GM12874 (cell line): ENCODE measurements at regions not wholly inside any gene's neighbourhood (a gene's known extent, or its start where the extent isn't known, plus 50 kb on each side); places are given as distances from the start of the nearest gene placed in this dataset.

Source experiments
- TF ChIP-seq, protein P1 (sequence below): IDR thresholded peaks from 2 replicates; pipeline ENCODE4 v1.5.1; 2011; ENCODE audit warnings: low read depth, mild to moderate bottlenecking, control low read depth, low read length, moderate library complexity; ENCODE audit not compliant: insufficient read depth

DNA sequence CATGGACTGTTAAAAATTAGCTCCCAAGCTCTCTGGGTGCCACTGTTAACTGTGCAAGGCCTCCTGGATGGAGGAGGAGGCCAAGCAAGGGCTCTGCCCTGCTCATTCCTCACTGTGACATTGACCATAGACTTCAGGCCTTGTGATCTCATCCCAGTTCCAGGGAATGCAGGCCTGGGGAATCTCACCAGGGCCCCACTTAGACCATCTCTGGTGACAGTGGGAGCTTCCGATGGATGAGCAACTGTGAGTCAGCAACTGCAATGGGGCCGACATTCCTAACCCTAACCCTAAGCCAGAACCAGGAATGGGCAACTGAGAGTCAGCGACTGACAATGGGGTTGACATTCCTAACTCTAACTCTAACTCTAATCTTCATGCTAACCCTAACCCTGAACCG is 50.4 kb upstream of the MSMB start:
- TF ChIP-seq, protein P1, sequence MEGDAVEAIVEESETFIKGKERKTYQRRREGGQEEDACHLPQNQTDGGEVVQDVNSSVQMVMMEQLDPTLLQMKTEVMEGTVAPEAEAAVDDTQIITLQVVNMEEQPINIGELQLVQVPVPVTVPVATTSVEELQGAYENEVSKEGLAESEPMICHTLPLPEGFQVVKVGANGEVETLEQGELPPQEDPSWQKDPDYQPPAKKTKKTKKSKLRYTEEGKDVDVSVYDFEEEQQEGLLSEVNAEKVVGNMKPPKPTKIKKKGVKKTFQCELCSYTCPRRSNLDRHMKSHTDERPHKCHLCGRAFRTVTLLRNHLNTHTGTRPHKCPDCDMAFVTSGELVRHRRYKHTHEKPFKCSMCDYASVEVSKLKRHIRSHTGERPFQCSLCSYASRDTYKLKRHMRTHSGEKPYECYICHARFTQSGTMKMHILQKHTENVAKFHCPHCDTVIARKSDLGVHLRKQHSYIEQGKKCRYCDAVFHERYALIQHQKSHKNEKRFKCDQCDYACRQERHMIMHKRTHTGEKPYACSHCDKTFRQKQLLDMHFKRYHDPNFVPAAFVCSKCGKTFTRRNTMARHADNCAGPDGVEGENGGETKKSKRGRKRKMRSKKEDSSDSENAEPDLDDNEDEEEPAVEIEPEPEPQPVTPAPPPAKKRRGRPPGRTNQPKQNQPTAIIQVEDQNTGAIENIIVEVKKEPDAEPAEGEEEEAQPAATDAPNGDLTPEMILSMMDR: no peak

DNA sequence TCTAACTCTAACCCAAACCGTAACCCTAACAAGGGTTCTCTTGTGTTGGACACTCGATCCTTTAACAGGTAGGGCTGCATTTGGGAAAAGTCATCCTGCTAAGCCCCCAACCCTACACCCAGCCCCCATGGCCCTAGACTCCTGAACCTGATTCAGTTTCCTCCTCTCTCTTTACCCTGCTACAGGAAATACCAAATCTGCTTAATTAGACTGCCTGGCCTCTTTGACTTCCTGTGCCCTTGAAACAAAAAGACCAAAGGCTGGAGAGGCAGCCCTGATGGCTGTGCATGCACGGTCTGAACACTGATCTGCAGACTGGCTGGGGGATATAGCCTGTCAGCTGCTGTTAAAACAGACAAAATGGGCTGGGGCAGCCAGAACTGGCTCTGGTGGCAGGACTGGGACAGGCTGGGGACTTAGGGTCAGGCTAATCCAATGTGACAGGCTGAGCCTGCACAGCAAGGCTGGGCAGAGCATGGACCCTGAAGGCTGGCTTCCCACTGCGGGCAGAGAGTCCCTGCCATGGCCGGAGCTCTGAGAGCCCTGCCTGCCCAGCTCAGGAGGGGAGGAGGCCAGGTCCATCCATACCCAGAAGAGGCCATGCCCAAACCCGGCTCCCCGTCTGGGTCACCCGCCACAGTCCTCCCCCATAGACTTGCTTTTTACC is 51.0 kb upstream of the MSMB start:
- TF ChIP-seq, protein P1: no peak

DNA sequence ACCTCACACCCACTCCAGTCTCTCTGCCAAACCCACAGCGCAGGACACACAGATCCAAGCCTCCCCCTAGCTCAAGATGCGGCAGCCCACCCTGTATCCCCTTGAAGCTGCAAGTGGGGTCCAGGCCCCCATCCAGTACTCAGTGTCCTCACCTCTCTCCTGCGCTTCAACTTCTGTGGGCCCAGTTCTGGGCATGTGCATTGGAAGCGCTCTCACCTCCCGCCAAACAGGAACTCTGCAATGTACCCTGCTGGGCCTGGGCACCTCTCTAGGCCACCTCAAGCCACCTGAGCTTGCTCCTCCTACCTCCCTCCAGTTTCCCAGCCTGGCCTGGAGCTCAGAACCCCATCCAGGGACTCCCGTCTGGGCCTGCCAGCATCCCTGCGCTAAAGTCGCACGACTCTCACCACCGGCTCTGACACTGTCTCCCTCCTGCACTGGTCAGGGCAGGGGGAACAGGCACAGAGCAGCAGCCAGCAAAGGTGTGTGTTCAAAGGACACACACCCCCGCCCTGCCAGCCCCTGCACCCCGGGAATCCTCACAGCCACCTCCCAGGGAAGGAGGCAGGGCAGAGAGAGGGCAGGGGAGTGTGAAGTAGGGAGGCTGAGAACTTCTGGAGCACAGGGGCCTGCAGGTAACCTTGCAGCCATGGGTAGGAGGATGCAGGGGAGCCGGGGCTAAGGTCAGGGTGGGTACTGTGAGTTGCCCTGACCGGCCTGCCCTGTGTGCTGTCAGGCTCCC is 51.7 kb upstream of the MSMB start:
- TF ChIP-seq, protein P1: no peak

DNA sequence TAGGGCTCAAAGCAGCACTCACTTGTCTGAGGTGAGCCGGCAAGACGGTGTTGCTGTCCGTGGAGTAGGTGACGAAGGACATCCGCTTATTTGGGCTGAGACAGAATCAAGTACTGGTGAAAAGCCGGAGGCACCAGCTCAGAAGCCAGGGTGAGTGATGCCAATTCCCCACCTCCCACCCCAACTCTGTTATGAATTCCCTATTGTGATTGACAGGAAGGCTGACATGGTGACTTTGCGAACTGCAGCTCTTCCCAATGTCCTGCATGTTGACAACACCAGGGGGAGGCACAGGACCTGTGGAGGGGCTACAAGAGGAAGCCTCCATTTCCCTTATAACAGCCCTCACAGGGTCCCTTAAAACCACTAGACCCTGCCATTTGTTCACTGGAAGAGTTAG is 52.3 kb upstream of the MSMB start:
- TF ChIP-seq, protein P1: no peak

DNA sequence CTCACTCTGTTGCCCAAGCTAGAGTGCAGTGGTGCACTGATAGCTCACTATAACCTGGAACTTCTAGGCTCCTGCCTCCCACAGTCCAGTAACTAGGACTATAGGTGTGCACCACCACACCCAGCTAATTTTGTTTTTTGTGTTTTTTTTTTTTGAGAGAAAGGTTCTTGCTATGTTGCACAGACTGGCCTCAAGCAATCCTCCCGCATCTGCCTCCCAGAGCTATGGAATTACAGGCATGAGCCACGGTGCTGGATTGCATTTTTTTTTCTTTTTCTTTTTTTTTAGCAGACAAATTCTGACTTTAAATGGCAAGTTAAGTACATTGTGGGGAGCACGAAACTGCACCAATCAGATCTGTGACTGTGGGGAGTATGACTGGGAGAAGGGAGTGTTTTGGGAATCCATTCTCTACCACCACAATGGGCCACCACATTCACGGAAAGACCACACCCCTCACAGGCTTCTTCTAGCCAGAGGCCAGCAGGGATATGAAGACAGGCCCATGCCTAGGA is 58.1 kb upstream of the MSMB start:
- TF ChIP-seq, protein P1: no peak

DNA sequence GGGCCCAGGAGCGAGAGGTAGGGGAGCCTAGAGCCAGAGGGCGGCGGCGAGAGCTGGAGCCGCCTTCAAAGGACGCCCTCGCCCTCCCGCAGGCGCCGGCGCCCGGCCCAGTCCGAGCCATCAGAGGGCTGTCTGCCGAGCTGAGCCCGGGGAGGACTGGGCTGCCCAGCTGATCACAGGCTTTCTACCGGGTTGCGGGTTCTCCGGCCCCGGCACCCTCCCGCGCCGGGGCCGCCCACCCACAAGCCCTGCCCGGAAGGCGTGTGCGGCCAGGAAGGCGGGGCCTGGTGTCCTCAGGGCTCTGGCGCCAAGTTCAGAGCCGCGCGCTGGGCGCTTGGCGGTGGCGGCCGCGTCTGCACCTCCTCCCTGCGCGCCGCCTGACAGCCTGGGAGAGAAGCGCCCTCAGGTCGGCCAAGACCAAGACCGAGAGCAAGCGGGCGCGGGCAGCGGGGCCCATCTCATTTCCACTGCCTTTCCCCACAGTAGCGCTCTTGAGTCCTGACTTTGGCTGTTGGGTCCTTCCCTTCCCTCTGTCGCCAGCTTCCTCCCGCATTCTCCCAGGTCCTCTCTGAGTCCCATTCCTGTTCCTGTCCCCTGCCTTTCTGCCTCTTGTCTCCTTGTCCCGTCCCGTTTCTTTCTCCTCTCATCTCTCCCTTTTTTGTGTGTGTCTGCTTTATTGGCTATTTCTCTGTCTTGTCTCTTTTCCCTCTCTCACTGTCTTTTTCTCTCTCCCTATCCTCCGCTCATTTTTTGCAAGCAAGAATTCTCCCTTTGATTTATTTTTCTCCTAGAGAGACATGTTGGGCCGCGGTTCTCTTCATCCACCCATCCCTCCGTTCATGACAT is 60.6 kb upstream of the MSMB start:
- TF ChIP-seq, protein P1: no peak

DNA sequence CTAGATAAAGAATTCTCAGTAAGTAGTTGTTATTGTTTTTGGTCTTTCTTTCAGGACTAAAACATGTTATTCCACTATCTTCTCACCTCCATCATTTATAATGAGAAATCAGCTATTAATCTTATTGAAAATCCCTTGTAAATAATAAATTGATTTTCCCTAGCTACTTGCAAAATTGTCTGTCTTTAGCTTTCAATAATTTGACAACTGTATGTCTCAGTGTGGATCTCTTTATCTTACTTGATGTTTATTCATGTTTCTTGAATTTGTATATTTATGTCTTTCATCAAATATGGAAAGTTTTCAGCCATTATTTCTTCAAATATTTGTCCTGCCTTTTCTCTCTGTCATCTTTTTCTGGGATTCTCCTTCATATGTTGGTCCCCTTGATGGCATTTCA is 117.1 kb upstream of the ANTXRL start:
- TF ChIP-seq, protein P1: no peak
